HEK293 (cell line): ENCODE measurements at regions not wholly inside any gene's neighbourhood (a gene's known extent, or its start where the extent isn't known, plus 50 kb on each side); places are given as distances from the start of the nearest gene placed in this dataset.

ENCODE experiments used
- BCL11A ChIP-seq: fragments of 450-650 bp; formaldehyde crosslinking; IDR thresholded peaks from 2 replicates; pipeline ENCODE4 v1.5.1; 2016; ENCODE audit warnings: low read depth, missing biosample characterization, missing genetic modification characterization
- CTCF ChIP-seq: fragments of 450-650 bp; formaldehyde crosslinking; IDR thresholded peaks from 2 replicates; pipeline ENCODE4 v1.5.1; 2016; ENCODE audit warnings: missing biosample characterization, missing genetic modification characterization
- YY1 ChIP-seq: fragments of 450-650 bp; formaldehyde crosslinking; IDR thresholded peaks from 2 replicates; pipeline ENCODE4 v1.5.1; 2018; ENCODE audit warnings: missing biosample characterization, missing genetic modification characterization
- ZBTB1 ChIP-seq: fragments of 450-650 bp; formaldehyde crosslinking; IDR thresholded peaks from 2 replicates; pipeline ENCODE4 v1.5.1; 2016; ENCODE audit warnings: missing biosample characterization, missing genetic modification characterization
- ZBTB26 ChIP-seq: fragments of 450-650 bp; formaldehyde crosslinking; optimal IDR thresholded peaks from 2 replicates; pipeline ENCODE3; 2016; ENCODE audit warnings: missing biosample characterization, mild to moderate bottlenecking, missing genetic modification characterization
- ZFP41 ChIP-seq: fragments of 450-650 bp; formaldehyde crosslinking; IDR thresholded peaks from 2 replicates; pipeline ENCODE4 v1.5.1; 2016; ENCODE audit warnings: missing biosample characterization, missing genetic modification characterization, borderline replicate concordance
- ZNF146 ChIP-seq: fragments of 450-650 bp; formaldehyde crosslinking; IDR thresholded peaks from 2 replicates; pipeline ENCODE4 v1.5.1; 2016; ENCODE audit warnings: missing biosample characterization, missing genetic modification characterization
- ZNF274 ChIP-seq, 2 experiments: fragments of 200-500 bp in 1 of 2; fragments of 450-650 bp in 1 of 2; sonication (Bioruptor generic) in 1 of 2; formaldehyde crosslinking in 1 of 2; IDR thresholded peaks; 2 replicates each; pipeline versions ENCODE4 v1.5.1 to v1.6.1; 2014 to 2016; ENCODE audit warnings: borderline replicate concordance in 1 of 2, inconsistent platforms in 1 of 2, low read length in 1 of 2, missing biosample characterization in 1 of 2, missing genetic modification characterization in 1 of 2
- ZNF280D ChIP-seq: fragments of 450-650 bp; formaldehyde crosslinking; IDR thresholded peaks from 2 replicates; pipeline ENCODE4 v1.5.1; 2016; ENCODE audit warnings: missing biosample characterization, missing genetic modification characterization
- ZNF488 ChIP-seq: fragments of 450-650 bp; formaldehyde crosslinking; IDR thresholded peaks from 2 replicates; pipeline ENCODE4 v1.5.1; 2016; ENCODE audit warnings: missing biosample characterization, missing genetic modification characterization
- ZNF510 ChIP-seq: fragments of 450-650 bp; formaldehyde crosslinking; IDR thresholded peaks from 2 replicates; pipeline ENCODE4 v1.5.1; 2018; ENCODE audit warnings: mild to moderate bottlenecking, missing genetic modification characterization, missing biosample characterization; ENCODE audit not compliant: insufficient replicate concordance
- ZNF544 ChIP-seq: fragments of 450-650 bp; formaldehyde crosslinking; IDR thresholded peaks from 2 replicates; pipeline ENCODE4 v1.5.0; 2017; ENCODE audit warnings: missing biosample characterization, missing genetic modification characterization
- ZNF549 ChIP-seq: fragments of 450-650 bp; IDR thresholded peaks from 2 replicates; pipeline ENCODE4 v1.5.1; 2018; ENCODE audit warnings: missing biosample characterization, missing genetic modification characterization, mild to moderate bottlenecking, inconsistent platforms, moderate library complexity
- ZNF792 ChIP-seq: fragments of 450-650 bp; formaldehyde crosslinking; IDR thresholded peaks from 2 replicates; pipeline ENCODE4 v1.5.1; 2016; ENCODE audit warnings: missing biosample characterization, missing genetic modification characterization

- TF ChIP-seq CTCF (tag by site-specific recombination), result no peak
- no peak for TF ChIP-seq ZNF274 (IDR thresholded peaks at IDR 0.05; ENCODE audit: low read length)
- no peak for TF ChIP-seq ZNF274 (tag by site-specific recombination; IDR thresholded peaks at IDR 0.05; ENCODE audit: borderline replicate concordance)
- TF ChIP-seq ZBTB1 (tag by site-specific recombination), result no peak
- TF ChIP-seq ZNF549 (tag by site-specific recombination), result no peak
- TF ChIP-seq ZNF510 (tag by site-specific recombination), result no peak
- no peak for TF ChIP-seq ZNF544 (tag by site-specific recombination)
- TF ChIP-seq YY1 (tag by site-specific recombination), result no peak
- TF ChIP-seq ZNF146 (tag by site-specific recombination), result no peak
- TF ChIP-seq BCL11A (tag by site-specific recombination), result no peak
- no peak for TF ChIP-seq ZNF488
- TF ChIP-seq ZNF792, result no peak
- TF ChIP-seq ZFP41 (tag by site-specific recombination), result no peak
- no peak for TF ChIP-seq ZBTB26
- TF ChIP-seq ZNF280D, result no peak
Measured at GRCh38 chr2:161004379-161004778, 155.8 kb upstream of the TANK start.
